ENCODE measurements at regions not wholly inside any gene's neighbourhood (a gene's known extent, or its start where the extent isn't known, plus 50 kb on each side); places are given as distances from the start of the nearest gene placed in this dataset.

DNA sequence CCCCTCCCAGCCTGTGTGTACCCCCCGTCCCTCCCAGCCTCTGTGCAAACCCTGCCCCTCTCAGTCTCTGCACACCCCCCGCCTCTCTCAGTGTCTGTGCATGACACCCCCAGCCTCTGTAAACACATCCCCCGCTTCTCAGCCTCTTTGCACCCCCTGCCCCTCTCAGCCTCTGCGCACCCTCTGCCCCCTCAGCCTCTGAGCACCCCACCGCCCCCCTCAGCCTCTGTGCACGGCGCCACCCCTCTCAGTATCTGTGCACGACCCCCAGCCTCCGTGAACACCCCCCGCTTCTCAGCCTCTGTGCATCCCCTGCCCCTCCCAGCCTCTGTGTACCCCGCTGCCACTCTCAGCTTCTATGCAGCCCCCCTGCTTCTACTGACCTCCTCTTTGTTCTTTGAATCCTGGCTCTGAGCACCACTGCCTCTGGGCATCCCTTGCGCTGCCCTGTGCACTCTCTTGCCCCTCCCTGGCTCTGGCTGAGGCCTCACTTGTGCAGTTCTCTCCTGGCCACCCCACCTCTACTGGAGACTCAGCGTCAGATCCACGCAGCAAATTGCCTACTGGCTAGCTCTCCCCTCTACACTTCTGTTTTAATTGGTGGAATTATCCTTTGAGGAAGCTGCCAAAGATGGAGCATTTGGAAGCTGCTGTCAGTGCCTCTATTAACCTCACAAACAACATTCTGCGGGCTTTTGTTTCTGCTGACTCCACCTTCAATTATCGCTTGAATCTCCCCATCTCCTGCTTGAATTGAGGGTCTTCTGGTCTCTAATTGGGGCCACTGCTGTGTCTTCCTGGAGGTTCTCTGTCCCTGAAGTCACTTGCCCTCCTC is 838.6 kb downstream of the TBC1D22A start:
- Histone ChIP-seq H3K9ac (ENCODE audit: insufficient read depth, low read depth, low read length) (no peak overlapping the region), H3K79me2 (ENCODE audit: insufficient read depth, low read length) (no peaks in the 10 kb centered on the region), H3K36me3 (replicated peaks in 1 of 2; ENCODE audit: control insufficient read depth in 1 of 2, insufficient read depth in 2 of 2, low read length in 2 of 2) (no peaks in the 10 kb centered on the region), H3K4me2 (ENCODE audit: low read depth, low read length) (no peak overlapping the region), H3K4me3 (replicated peaks in 1 of 3; ENCODE audit: insufficient read depth in 1 of 3, low read depth in 2 of 3, low read length in 3 of 3) (no peak overlapping the region), H3K27me3 (ENCODE audit: control insufficient read depth in 1 of 2, insufficient read depth in 2 of 2, low read length in 2 of 2) (peaks cover 0 to 18% of the 10 kb centered on the region in 2 experiments; a peak in 2 of 5 replicates), H4K20me1 (ENCODE audit: insufficient read depth, low read length) (no peaks in the 10 kb centered on the region), H3K27ac (ENCODE audit: extremely low read length, insufficient read depth, low read length) (no peak overlapping the region), H3K9me3 (ENCODE audit: low read length) (no peaks in the 10 kb centered on the region), H2AFZ (ENCODE audit: low read length) (no peak overlapping the region), H3K4me1 (ENCODE audit: insufficient read depth, low read length) (no peaks in the 10 kb centered on the region)
- whole genome bisulfite sequencing (ENCODE audit: low lambda C conversion rate): 24% methylated on average over 16 of the region's 16 CpGs
- ATAC-seq (no peak), DNase-seq (ENCODE audit: low spot score) (no peak), FAIRE-seq (no peak)
- BruUV-seq (replicated peaks): no TSS peak
- intact Hi-C loops (cut with micrococcal nuclease; ENCODE audit: unreplicated experiment) (no loop called here), in situ Hi-C loops (cut with HindIII; ENCODE audit: extremely low pct_ligation_motif_present, low pct_unique_long_range_greater_than_20kb) (no loop called here)
- ChIA-PET CTCF (ENCODE audit: low intra/inter-chr PET ratio, low total read pairs) (no interaction called here), POLR2A (no interaction called here)
- TF ChIP-seq ZNF138 (CRISPR knock-in tag; IDR thresholded peaks at IDR 0.05; ENCODE audit: low read depth): no peak
- no peak for TF ChIP-seq BRD4 (CRISPR knock-in tag; IDR thresholded peaks at IDR 0.05)
- no peak for TF ChIP-seq E2F5 (CRISPR knock-in tag; conservative IDR thresholded peaks at IDR 0.05)
- TF ChIP-seq PITX1 (CRISPR knock-in tag; IDR thresholded peaks at IDR 0.05): no peak
- TF ChIP-seq POLR2AphosphoS5 (IDR thresholded peaks at IDR 0.05; ENCODE audit: low read depth, low read length): no peak
- no peak for TF ChIP-seq ZNF878 (CRISPR knock-in tag; IDR thresholded peaks at IDR 0.05)
- no peak for TF ChIP-seq THRA (CRISPR knock-in tag; IDR thresholded peaks at IDR 0.05; ENCODE audit: borderline replicate concordance)
- TF ChIP-seq POGZ (CRISPR knock-in tag; IDR thresholded peaks at IDR 0.05): no peak
- TF ChIP-seq, protein P1, sequence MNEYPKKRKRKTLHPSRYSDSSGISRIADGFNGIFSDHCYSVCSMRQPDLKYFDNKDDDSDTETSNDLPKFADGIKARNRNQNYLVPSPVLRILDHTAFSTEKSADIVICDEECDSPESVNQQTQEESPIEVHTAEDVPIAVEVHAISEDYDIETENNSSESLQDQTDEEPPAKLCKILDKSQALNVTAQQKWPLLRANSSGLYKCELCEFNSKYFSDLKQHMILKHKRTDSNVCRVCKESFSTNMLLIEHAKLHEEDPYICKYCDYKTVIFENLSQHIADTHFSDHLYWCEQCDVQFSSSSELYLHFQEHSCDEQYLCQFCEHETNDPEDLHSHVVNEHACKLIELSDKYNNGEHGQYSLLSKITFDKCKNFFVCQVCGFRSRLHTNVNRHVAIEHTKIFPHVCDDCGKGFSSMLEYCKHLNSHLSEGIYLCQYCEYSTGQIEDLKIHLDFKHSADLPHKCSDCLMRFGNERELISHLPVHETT (CRISPR knock-in tag; conservative IDR thresholded peaks at IDR 0.05): no peak
- TF ChIP-seq, protein P2, sequence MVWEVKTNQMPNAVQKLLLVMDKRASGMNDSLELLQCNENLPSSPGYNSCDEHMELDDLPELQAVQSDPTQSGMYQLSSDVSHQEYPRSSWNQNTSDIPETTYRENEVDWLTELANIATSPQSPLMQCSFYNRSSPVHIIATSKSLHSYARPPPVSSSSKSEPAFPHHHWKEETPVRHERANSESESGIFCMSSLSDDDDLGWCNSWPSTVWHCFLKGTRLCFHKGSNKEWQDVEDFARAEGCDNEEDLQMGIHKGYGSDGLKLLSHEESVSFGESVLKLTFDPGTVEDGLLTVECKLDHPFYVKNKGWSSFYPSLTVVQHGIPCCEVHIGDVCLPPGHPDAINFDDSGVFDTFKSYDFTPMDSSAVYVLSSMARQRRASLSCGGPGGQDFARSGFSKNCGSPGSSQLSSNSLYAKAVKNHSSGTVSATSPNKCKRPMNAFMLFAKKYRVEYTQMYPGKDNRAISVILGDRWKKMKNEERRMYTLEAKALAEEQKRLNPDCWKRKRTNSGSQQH (CRISPR knock-in tag; IDR thresholded peaks at IDR 0.05; ENCODE audit: low read depth): no peak
- no peak for TF ChIP-seq POLR2G (IDR thresholded peaks at IDR 0.05; ENCODE audit: low read depth, low read length)
- TF ChIP-seq HOMEZ (CRISPR knock-in tag; IDR thresholded peaks at IDR 0.05; ENCODE audit: low read depth): no peak

All from HepG2 (cell line).